ENCODE measurements at regions not wholly inside any gene's neighbourhood (a gene's known extent, or its start where the extent isn't known, plus 50 kb on each side); places are given as distances from the start of the nearest gene placed in this dataset.

DNA sequence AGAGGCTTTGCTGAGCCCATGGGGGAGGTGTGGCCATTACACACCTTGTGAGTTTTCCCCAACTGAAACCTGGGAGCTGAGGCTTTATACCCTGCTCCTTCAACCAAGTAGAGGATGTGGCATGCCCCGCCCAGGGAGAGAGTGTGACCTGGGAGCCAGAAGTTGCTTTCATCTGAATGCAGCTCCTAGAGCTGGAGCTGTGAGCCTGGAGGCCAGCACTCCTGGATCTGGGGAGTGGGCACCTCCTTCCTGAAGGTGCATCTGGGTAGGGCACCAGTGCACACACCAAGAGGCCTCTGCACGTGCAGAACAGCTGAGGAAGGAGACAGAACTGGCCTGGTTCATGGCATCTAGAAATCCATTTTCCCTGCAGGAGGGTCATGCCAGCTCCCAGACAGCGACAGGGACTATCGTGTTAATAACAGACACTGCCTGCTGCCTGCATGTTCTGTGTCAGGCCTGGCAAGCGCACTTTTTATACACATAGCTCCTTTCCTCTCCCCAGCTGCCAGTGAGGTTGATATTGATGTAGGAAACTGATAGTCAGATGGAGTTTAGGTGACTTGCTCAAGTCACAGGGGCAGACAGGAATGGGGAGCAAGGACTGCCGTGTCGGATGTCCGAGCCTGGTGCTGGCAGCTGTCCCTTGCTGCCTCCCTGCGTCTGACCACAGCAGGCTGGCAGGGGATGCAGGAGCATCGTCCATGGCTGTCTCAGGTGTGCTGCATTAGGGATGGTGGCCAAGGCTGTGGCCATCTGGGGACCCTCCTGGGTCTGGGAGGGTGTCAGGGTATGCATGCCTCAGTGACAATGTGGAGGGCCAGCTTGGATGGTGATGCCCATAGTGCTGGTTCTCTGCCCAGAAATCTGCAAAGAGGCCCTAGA is 189.9 kb upstream of the CXCL12 start:
- Histone ChIP-seq H3K27ac (no peak overlapping the region), H3K36me3 (no peaks in the 10 kb centered on the region), H3K27me3 (no peaks in the 10 kb centered on the region), H3K9me3 (no peaks in the 10 kb centered on the region), H3K4me3 (no peak overlapping the region), H3K4me1 (peaks cover 12% of the 10 kb centered on the region)
- intact Hi-C loops (cut with DNase I), result no loop called here
- peak; percentile 56 to 93 for DNase-seq (ENCODE audit: extremely low spot score in 2 of 2)
- TF ChIP-seq CTCF (IDR thresholded peaks at IDR 0.05) (no peak), POLR2A (IDR thresholded peaks at IDR 0.05) (no peak), POLR2AphosphoS5 (IDR thresholded peaks at IDR 0.05; ENCODE audit: insufficient read depth in 1 of 2, low read depth in 1 of 2) (no peak)

DNA sequence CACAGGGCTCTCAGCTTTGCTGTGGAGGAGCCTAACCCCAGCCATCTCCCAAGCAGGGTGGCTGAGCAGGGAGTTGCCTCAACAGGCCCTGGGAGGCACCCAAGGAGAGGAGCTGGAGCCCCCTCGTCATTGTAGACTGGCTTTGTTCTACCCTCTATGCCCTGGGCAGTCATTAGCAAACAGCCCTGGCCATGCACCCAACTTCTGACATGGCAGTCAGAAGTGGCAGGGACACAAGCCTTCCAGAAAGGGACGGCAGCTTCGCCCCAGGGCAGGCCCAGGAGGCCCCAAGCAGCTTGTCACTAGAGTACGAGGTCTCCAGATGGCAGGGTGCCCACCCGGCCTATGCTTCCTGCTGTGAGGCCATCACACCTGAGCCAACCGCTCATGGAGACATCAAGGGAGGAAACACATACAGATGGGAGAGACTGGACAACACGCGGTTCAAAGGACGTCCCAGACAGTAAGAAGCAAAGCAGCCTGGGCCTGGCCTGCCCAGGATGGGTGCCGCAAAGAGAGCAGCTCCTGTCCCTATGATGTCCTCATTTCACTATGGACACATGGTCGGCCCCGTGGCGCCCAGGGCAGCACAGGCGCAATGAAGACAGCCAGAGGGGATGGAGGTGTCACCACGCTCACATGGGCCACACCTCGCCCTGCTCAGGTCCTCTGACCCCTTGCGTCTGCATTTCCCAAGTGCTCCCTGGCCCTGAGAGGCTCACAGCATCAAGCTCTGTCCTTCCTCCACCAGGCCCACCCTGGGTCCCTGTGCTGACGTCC is 190.9 kb upstream of the CXCL12 start:
- peaks cover 7% of the 10 kb centered on the region for H3K4me1 ChIP-seq
- H3K36me3 ChIP-seq, result no peaks in the 10 kb centered on the region
- DNase-seq (ENCODE audit: extremely low spot score in 2 of 2), result peak; percentile 82 to 95
- H3K27ac ChIP-seq, result peak overlapping the region; percentile 75
- TF ChIP-seq POLR2AphosphoS5 (IDR thresholded peaks at IDR 0.05; ENCODE audit: insufficient read depth in 1 of 2, low read depth in 1 of 2), result no peak
- no peak for TF ChIP-seq CTCF (IDR thresholded peaks at IDR 0.05)
- no peak for TF ChIP-seq POLR2A (IDR thresholded peaks at IDR 0.05)
- H3K27me3 ChIP-seq, result no peaks in the 10 kb centered on the region
- no peaks in the 10 kb centered on the region for H3K9me3 ChIP-seq
- H3K4me3 ChIP-seq, result no peak overlapping the region
- intact Hi-C loops (cut with DNase I), result no loop called here

GRCh38 chr10:44576702-44577191 is 191.8 kb upstream of the CXCL12 start:
- TF ChIP-seq CTCF (IDR thresholded peaks at IDR 0.05) (no peak), POLR2A (IDR thresholded peaks at IDR 0.05) (no peak), POLR2AphosphoS5 (IDR thresholded peaks at IDR 0.05; ENCODE audit: insufficient read depth in 1 of 2, low read depth in 1 of 2) (no peak)
- Histone ChIP-seq H3K36me3 (no peaks in the 10 kb centered on the region), H3K27me3 (no peaks in the 10 kb centered on the region), H3K4me1 (peaks cover 7% of the 10 kb centered on the region), H3K27ac (peak overlapping the region; percentile 75), H3K9me3 (no peaks in the 10 kb centered on the region), H3K4me3 (no peak overlapping the region)
- intact Hi-C loops (cut with DNase I), result no loop called here
- peak; percentile 67 to 92 for DNase-seq (ENCODE audit: extremely low spot score in 2 of 2)

DNA sequence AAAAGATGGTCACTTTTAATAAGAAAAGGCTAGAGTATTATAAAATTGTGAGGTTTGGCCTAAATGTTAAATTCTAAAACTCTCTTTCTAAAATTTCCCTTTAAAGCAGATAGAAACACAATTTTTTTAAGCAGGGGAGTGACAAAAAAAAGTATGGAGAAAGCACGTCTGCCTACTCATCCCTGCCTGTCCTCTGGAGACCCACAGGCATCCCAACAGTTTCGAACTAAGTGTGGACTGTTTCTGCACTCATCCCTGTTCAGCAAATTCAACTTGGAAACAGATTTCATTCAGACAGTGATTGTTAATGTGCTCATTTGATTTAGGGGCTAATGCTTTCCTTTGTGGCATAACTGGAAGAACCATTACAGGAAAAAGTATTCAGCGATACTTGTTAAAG is 192.6 kb upstream of the CXCL12 start:
- Histone ChIP-seq H3K27ac (peak overlapping the region; percentile 75), H3K36me3 (no peaks in the 10 kb centered on the region)

More for the DNA sequence above, 192.6 kb upstream of the CXCL12 start:
- H3K4me1 ChIP-seq, result peaks cover 7% of the 10 kb centered on the region
- no peaks in the 10 kb centered on the region for H3K27me3 ChIP-seq
- no peak overlapping the region for H3K4me3 ChIP-seq
- no peaks in the 10 kb centered on the region for H3K9me3 ChIP-seq
- no peak for TF ChIP-seq CTCF (IDR thresholded peaks at IDR 0.05)
- no peak for TF ChIP-seq POLR2A (IDR thresholded peaks at IDR 0.05)
- no peak for TF ChIP-seq POLR2AphosphoS5 (IDR thresholded peaks at IDR 0.05; ENCODE audit: insufficient read depth in 1 of 2, low read depth in 1 of 2)
- intact Hi-C loops (cut with DNase I), result no loop called here
- DNase-seq (ENCODE audit: extremely low spot score in 2 of 2), result peak in 1 of 2 donors; percentile 25

All from vagina (tissue), 2 donors.